K562 (cell line): ENCODE measurements at regions not wholly inside any gene's neighbourhood (a gene's known extent, or its start where the extent isn't known, plus 50 kb on each side); places are given as distances from the start of the nearest gene placed in this dataset.
A peak's percentile ranks its signal among the peaks of the same experiment; 100 is the strongest.

Source experiments
- CC2D1A ChIP-seq: fragments of 450-650 bp; IDR thresholded peaks from 2 replicates; pipeline ENCODE4 v1.6.1; 2017; ENCODE audit warnings: mild to moderate bottlenecking
- NR2F6 ChIP-seq: fragments of 450-650 bp; formaldehyde crosslinking; IDR thresholded peaks from 2 replicates; pipeline ENCODE4 v1.4.0; 2020; ENCODE audit warnings: mild to moderate bottlenecking
- POLR2G ChIP-seq: fragments of 200-400 bp; formaldehyde crosslinking; IDR thresholded peaks from 2 replicates; pipeline ENCODE4 v1.6.1; 2017; ENCODE audit warnings: low read depth, mild to moderate bottlenecking, antibody characterized with exemption, low read length, moderate library complexity
- ZNF24 ChIP-seq: fragments of 450-650 bp; IDR thresholded peaks from 2 replicates; pipeline ENCODE4 v1.6.1; 2016
- TF ChIP-seq, protein P1 (sequence below): fragments of 200-600 bp; sonication (generic); IDR thresholded peaks from one replicate; pipeline ENCODE4 v1.6.1; 2012; ENCODE audit warnings: mild to moderate bottlenecking, low read depth, low read length, inconsistent platforms
- TF ChIP-seq, protein P2 (sequence below): fragments of 250-450 bp; sonication (Bioruptor Pico); IDR thresholded peaks from 2 replicates; pipeline ENCODE4 v1.5.0; 2021
- TF ChIP-seq, protein P3 (sequence below), 3 experiments: fragments of 200-800 bp in 1 of 3; fragments of 250-450 bp in 1 of 3; fragments of 450-650 bp in 1 of 3; sonication (Bioruptor Pico) in 1 of 3; sonication (Bioruptor generic) in 1 of 3; formaldehyde crosslinking in 1 of 3; IDR thresholded peaks; 2 replicates each; pipeline versions ENCODE4 v1.6.1 to v1.8.0; 2016 to 2022; ENCODE audit warnings: mild to moderate bottlenecking in 2 of 3, missing genetic modification characterization in 2 of 3, missing compliant biosample characterization in 1 of 3, moderate library complexity in 1 of 3
- TF ChIP-seq, protein P4 (sequence below), 2 experiments: fragments of 450-650 bp; IDR thresholded peaks; 2 replicates each; pipeline ENCODE4 v1.6.1; 2016

DNA sequence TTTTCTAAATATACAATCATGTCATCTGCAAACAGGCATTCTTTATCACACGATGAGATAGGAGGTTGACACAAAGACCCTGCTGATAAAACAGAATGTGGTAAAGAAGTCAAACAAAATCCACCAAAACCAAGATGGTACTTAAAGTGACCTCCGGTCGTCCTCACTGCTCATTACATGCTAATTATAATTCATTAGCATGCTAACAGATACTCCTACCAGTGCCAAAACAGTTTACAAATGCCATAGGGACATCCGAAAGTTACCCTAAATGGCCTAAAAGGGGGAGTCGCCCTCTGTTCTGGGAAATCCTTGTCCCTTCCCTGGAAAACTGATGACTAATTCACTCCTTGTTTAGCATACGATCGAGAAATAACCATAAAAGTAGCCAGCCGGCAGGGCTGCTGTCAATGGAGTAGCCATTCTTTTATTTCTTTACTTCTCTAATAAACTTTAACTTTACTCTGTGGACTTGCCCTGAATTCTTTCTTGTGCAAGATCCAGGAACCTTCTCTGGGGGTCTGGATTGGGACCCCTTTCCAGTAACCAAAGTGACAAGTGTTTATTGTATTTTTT is 126.6 kb downstream of the CCDC71L start (continued):
- TF ChIP-seq, protein P1, sequence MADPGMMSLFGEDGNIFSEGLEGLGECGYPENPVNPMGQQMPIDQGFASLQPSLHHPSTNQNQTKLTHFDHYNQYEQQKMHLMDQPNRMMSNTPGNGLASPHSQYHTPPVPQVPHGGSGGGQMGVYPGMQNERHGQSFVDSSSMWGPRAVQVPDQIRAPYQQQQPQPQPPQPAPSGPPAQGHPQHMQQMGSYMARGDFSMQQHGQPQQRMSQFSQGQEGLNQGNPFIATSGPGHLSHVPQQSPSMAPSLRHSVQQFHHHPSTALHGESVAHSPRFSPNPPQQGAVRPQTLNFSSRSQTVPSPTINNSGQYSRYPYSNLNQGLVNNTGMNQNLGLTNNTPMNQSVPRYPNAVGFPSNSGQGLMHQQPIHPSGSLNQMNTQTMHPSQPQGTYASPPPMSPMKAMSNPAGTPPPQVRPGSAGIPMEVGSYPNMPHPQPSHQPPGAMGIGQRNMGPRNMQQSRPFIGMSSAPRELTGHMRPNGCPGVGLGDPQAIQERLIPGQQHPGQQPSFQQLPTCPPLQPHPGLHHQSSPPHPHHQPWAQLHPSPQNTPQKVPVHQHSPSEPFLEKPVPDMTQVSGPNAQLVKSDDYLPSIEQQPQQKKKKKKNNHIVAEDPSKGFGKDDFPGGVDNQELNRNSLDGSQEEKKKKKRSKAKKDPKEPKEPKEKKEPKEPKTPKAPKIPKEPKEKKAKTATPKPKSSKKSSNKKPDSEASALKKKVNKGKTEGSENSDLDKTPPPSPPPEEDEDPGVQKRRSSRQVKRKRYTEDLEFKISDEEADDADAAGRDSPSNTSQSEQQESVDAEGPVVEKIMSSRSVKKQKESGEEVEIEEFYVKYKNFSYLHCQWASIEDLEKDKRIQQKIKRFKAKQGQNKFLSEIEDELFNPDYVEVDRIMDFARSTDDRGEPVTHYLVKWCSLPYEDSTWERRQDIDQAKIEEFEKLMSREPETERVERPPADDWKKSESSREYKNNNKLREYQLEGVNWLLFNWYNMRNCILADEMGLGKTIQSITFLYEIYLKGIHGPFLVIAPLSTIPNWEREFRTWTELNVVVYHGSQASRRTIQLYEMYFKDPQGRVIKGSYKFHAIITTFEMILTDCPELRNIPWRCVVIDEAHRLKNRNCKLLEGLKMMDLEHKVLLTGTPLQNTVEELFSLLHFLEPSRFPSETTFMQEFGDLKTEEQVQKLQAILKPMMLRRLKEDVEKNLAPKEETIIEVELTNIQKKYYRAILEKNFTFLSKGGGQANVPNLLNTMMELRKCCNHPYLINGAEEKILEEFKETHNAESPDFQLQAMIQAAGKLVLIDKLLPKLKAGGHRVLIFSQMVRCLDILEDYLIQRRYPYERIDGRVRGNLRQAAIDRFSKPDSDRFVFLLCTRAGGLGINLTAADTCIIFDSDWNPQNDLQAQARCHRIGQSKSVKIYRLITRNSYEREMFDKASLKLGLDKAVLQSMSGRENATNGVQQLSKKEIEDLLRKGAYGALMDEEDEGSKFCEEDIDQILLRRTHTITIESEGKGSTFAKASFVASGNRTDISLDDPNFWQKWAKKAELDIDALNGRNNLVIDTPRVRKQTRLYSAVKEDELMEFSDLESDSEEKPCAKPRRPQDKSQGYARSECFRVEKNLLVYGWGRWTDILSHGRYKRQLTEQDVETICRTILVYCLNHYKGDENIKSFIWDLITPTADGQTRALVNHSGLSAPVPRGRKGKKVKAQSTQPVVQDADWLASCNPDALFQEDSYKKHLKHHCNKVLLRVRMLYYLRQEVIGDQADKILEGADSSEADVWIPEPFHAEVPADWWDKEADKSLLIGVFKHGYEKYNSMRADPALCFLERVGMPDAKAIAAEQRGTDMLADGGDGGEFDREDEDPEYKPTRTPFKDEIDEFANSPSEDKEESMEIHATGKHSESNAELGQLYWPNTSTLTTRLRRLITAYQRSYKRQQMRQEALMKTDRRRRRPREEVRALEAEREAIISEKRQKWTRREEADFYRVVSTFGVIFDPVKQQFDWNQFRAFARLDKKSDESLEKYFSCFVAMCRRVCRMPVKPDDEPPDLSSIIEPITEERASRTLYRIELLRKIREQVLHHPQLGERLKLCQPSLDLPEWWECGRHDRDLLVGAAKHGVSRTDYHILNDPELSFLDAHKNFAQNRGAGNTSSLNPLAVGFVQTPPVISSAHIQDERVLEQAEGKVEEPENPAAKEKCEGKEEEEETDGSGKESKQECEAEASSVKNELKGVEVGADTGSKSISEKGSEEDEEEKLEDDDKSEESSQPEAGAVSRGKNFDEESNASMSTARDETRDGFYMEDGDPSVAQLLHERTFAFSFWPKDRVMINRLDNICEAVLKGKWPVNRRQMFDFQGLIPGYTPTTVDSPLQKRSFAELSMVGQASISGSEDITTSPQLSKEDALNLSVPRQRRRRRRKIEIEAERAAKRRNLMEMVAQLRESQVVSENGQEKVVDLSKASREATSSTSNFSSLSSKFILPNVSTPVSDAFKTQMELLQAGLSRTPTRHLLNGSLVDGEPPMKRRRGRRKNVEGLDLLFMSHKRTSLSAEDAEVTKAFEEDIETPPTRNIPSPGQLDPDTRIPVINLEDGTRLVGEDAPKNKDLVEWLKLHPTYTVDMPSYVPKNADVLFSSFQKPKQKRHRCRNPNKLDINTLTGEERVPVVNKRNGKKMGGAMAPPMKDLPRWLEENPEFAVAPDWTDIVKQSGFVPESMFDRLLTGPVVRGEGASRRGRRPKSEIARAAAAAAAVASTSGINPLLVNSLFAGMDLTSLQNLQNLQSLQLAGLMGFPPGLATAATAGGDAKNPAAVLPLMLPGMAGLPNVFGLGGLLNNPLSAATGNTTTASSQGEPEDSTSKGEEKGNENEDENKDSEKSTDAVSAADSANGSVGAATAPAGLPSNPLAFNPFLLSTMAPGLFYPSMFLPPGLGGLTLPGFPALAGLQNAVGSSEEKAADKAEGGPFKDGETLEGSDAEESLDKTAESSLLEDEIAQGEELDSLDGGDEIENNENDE = no peak
- TF ChIP-seq, protein P2, sequence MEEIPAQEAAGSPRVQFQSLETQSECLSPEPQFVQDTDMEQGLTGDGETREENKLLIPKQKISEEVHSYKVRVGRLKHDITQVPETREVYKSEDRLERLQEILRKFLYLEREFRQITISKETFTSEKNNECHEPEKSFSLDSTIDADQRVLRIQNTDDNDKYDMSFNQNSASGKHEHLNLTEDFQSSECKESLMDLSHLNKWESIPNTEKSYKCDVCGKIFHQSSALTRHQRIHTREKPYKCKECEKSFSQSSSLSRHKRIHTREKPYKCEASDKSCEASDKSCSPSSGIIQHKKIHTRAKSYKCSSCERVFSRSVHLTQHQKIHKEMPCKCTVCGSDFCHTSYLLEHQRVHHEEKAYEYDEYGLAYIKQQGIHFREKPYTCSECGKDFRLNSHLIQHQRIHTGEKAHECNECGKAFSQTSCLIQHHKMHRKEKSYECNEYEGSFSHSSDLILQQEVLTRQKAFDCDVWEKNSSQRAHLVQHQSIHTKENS = no peak
- no peak for TF ChIP-seq NR2F6 (CRISPR knock-in tag)
- no peak for TF ChIP-seq POLR2G
- TF ChIP-seq, protein P3, sequence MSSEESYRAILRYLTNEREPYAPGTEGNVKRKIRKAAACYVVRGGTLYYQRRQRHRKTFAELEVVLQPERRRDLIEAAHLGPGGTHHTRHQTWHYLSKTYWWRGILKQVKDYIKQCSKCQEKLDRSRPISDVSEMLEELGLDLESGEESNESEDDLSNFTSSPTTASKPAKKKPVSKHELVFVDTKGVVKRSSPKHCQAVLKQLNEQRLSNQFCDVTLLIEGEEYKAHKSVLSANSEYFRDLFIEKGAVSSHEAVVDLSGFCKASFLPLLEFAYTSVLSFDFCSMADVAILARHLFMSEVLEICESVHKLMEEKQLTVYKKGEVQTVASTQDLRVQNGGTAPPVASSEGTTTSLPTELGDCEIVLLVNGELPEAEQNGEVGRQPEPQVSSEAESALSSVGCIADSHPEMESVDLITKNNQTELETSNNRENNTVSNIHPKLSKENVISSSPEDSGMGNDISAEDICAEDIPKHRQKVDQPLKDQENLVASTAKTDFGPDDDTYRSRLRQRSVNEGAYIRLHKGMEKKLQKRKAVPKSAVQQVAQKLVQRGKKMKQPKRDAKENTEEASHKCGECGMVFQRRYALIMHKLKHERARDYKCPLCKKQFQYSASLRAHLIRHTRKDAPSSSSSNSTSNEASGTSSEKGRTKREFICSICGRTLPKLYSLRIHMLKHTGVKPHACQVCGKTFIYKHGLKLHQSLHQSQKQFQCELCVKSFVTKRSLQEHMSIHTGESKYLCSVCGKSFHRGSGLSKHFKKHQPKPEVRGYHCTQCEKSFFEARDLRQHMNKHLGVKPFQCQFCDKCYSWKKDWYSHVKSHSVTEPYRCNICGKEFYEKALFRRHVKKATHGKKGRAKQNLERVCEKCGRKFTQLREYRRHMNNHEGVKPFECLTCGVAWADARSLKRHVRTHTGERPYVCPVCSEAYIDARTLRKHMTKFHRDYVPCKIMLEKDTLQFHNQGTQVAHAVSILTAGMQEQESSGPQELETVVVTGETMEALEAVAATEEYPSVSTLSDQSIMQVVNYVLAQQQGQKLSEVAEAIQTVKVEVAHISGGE (CRISPR knock-in tag; IDR thresholded peaks at IDR 0.05) = no peak
- TF ChIP-seq ZNF24 = no peak
- TF ChIP-seq, protein P4, sequence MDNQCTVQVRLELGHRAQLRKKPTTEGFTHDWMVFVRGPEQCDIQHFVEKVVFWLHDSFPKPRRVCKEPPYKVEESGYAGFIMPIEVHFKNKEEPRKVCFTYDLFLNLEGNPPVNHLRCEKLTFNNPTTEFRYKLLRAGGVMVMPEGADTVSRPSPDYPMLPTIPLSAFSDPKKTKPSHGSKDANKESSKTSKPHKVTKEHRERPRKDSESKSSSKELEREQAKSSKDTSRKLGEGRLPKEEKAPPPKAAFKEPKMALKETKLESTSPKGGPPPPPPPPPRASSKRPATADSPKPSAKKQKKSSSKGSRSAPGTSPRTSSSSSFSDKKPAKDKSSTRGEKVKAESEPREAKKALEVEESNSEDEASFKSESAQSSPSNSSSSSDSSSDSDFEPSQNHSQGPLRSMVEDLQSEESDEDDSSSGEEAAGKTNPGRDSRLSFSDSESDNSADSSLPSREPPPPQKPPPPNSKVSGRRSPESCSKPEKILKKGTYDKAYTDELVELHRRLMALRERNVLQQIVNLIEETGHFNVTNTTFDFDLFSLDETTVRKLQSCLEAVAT (IDR thresholded peaks at IDR 0.05) = peak in 1 of 2 experiments; percentile 97; a peak in 2 of 4 replicates
- TF ChIP-seq CC2D1A = peak; percentile 46
